Activated CD8-positive, alpha-beta memory T cell treated with anti-CD3 and anti-CD28 coated beads, Interleukin-2, amount 50 U/mL, for 24 hours (primary cell): ENCODE measurements at regions not wholly inside any gene's neighbourhood (a gene's known extent, or its start where the extent isn't known, plus 50 kb on each side); places are given as distances from the start of the nearest gene placed in this dataset.
"Not testable (repeated sequence)": the region's sequence is repeated elsewhere in the genome, so short reads cannot be mapped to it uniquely, and the experiment has no call there.

Experiments
- DNase-seq: peaks from one replicate; pipeline ENCODE4 v3.0.0-alpha.2; 2020; ENCODE audit errors: extremely low read depth

DNA sequence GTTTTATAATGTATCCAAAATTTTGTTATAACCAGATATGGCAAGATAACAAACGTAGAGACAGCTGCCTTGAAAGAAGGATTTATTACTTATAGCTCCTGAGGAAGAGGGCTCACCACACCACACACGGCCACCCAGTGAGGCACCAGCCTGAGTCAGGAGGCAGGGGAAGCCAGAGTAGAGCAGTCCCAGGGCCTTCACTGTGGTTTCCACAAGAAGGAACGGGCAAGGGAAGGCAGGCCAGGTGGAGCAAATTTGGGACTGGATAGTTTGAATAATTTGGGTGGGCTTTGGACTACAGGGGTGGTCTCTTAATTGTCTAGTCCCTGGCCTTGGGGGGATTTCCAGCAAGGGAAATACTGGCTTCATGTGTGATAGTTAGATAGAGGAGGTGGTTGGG, 72.5 kb downstream of the RRAGC start:
- DNase-seq, result no peak

DNA sequence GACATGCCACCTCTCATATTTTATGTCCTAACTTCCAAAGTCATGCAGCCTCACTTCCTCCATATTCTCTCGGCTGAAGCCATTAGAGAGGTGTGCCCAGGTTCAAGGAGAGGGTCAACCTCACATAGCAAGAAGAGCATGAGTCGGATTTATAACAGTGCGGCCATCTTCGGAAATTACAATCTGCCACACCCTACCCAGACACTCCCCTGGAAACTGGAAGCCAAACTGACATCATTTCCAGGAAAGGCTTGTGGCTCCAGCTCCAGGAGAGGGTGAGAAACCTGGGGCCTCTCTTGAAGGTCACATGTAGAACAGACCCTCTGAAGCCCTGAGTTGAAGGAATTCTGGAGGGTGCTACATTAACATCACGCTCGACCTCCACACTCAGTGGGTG, 73.5 kb downstream of the RRAGC start:
- no peak for DNase-seq

DNA sequence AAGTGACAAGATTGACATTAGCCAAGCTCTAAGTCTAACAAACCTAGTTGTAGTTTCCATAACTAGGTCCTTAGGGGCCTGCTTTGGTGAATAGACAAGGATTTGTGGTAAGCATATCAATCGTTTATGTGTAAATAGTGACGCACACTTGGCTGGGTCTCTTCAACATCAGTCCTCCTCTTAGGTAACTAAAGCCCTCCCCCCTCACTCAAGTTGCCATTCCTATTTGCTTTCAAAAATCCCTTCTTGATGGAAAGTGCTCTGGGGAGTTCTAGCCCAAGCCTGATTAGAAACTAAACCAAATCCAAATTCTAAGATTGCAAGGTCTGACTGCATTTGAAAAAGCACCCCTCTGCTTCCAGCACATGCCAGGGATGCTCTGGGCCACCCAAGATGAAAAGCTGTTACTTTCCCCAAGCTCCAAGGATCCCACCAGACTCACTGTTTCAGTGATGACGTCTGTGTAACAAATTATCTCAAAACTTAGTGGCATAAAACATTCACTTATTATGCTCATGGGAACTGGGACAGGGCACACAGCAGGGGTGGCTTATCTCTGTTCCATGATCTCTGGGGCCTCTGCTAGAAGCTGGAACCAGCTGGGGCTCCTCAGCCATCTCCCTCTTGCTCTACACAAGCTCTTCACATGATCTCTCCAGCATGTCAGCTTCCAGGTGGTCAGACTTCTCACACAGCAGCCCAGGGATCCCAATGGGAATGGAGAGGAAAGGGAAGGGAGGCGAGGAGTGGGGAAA, 74.1 kb downstream of the RRAGC start:
- no peak for DNase-seq

DNA sequence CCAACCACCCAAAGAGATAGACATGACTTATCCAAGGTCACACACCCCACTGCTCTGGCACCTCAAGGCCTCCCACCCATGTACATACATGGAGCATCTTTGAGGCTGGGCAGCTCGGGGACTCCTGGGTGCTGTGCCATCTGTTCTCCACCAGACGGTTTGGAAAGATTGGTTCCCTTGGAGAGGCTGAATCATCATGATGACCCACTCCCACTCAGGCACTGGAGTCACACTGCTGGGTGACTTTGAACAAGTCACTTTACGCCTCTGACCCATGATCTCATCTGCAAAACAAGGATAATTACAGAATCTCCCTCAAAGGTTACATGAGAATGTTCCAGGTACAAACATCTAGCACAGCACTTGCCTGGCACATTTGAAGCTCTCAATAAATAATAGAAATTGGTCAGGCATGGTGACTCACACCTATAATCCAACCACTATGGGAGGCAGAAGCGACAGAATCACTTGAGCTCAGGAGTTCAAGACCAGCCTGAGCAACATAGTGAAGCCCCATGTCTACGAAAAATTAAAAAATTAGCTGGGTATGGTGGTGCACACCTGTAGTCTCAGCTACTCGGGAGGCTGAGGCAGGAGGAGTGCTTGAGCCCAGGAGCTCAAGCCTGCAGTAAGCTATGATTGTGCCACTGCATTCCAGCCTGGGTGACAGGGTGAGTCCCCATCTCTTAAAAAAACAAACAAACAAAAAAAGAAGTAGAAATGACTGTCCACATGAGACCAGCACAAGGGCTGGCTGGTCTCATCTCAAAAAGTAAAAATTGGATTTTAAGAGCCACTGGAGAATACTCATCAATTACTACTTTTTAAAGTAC, 74.9 kb downstream of the RRAGC start:
- DNase-seq, result no peak

DNA sequence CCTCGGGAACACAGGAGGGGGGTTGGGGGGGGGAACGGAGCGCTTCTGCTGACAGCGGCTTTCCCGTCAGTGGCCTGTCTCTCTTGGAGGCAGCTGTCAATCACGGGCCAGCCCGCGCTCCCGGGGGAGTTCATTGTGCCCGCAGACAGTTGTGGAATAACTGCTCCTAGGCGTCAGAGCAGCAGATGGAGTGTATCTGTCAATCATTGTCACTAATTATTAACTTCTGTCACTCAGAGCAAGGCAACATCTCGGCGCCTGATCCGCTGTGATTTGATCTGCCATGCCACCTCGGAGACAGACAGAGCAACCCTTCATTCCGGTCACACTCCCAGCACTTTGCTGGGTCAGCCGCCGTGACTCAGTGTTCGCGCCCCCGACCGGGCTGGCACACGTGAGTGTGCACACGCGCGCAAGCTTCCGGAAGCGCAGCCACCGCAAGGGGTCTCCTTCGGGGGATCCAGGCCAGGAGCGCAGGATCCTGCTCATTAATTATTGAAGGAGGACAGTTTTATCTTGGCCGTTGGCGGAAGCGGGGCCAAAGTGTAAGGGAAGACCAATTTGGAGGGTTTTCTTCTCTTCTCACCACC, 75.8 kb downstream of the RRAGC start:
- no peak for DNase-seq

DNA sequence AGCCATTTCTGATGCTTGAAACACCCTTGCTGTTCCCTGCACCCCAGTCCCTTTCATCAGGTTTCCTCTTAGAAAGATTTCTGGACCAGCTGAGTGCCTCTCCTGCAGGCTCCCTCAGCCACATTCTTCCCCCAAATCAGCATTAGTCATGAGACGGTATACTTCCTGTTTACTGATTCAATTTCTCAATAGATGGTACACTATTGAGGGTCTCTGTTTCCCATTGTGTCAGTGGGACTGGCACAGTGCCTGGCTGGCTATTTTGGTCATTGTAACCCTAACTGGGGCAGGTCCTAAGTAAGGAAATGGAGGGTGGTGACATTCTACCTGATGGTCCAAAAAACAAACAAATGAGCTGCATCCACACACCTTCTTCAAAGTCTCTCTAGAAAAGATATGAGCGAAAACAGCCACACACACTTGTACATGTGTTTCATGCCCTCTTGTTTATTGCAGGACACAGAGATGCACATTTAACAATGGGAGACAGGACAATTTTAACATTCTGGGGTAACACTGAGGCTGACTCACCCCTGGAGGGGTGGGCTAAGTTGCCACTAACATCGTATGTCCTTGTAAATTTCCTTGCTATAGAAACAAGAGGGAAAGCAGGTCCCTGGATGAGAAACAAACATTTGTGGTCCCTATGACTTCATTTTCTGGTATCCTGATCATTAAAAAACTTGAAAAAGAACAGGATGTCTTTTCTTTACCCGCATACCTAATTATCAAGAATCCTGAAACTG, 77.5 kb downstream of the RRAGC start:
- no peak for DNase-seq

DNA sequence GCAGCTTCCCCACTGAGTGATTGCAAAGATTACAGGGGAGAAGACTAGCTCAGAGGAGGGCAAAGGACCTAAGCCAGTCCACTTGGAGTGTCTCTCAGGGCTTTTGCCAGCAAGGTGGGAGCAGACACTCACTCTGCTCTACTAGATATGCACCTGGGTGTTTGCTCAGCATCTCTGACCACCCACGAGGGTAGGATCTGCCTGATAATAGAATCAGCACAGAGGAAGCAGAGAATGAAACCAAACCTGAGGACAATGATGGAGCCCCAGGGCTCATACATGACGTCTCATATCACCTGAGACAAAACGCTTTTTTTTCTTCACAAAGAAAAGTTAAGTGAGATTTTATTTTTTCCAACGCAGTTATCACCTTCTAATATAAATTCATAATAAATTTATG, 79.4 kb downstream of the RRAGC start:
- DNase-seq, result no peak

DNA sequence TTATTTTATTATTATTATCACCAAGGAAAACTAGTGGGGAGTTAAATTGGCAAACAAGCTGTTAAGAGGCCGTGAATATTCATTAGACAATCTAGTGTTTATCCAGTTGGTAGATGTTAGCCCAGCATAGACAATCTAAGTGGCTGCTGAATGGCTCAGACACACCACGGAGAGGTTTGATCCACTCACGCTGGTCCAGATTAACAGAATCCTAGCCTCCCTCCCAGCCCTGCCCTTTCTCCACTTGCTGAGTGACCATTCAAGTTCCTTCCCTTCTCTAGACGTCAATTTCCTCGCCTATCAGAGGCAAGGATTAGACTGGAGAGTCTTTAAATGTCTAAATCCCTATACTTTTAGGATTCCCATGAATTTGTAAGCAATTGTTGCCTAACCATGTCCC, 80.1 kb downstream of the RRAGC start:
- no peak for DNase-seq

DNA sequence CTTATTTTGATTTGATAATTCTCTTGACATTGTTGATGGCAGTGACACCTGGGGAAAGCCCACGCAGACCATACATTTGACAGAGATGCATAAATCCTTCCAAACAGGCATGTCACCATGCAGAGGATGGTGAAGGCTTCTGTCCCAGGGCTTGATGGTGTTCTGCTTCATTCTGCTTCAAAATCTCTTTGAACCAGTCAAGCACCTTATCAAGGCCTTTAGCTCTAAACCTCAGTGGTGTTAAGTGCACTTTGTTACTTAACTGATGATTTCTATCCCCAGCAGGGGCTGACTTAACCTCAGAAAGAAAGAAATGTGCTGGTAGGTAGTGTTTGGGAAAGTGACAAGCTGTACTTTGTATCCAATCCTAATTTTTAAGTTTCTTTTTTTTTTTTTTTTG, 81.1 kb downstream of the RRAGC start:
- DNase-seq, result no peak

DNA sequence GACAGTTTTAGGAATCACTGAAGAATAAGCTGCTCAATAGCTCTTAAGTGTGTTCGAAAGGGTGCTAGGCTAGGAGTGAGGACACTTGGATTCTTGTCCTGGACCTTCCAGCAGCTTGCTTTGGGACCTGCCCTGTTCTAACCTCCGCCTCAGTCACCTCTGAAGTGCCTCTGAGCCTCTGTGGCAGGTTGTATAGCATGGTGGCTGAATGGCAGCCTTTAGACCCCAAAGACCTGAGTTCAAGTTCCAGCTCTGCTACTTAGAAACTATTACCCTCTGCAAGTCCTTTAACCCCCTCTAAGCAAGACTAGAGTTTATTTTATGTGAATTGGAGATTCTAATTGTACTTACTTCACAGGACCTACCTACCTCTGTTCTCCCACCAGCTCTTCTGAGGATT, 81.5 kb downstream of the RRAGC start:
- no peak for DNase-seq

DNA sequence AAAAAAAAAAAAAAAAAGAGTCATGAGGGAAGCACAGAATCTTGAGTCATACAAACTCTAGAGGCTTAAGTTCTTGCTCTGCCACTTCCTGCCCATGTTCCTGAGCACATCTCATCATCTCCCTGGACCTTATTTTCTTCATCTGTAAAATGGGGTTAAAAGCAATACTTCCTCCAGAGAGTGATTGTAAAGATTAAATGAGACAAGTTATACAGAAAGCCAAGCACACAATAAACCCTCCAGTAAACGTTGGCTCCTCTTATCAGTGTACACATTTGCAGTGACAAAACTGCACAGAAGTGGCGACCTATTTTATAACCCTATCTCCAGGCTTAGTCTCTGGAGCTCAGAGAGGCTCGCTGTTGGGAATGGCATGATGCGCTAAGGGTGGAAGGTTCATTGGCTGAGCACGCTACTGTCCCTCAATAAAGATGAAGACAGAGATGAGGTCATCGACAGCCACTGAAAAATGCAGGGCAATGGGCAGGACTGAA, 82.1 kb downstream of the RRAGC start:
- DNase-seq, result no peak

DNA sequence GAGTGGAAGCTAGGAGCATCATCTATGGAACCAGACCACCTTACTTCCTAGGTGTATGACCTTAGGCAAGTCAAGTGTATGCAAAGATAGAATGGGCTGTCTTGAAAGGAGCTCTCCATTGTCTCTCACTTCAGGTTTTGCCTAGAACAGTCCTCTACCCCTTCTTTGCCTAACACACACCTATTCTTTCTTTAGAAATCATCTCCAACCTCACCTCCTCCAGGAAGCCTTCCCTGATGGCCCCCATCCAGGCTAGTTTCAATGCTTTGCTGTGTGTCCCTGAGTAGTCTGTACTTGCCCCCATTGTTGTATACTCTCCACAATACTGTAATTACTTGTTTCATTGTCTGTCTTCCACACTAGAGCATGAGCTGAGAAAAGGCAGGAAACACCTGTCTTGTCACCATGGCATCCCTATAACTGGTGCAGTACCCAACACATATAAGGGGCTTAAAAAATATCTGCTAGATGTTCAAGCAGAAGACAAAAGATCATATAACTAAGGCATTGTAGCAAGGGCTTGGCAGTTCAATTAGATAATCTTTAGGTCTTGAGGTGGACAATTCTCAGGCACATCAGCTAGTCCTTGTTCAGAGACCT, 83.0 kb downstream of the RRAGC start:
- no peak for DNase-seq

DNA sequence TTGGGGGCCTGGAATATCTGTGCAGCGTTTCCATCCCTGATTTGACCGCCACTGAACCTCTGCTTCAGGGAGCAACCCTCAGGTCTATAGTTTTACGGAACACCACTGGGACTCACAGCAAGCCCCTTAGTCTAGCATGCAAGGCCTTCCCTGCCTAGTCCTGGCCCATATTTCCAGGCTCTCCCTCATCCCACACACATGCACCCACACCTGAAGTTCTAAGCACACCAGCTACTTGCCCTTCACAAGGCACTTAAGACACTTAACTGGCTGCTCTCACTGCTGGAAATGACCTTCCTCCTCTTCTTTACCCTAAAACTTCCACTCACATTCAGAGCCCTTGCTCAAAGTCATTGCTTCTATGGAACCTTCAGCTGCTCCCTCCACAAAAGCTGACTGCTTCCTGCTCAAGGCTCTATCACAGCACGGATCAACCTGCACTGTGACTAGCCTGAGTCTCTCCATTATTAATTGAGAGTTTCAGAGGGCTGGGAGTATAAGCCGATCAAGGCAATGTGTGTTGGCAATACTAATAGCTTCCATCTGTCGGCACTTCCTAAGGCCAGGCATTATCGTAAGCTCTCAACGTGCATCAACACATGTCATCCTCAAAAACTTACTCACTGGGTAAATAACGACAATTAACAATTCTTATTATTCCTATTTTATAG, 84.3 kb downstream of the RRAGC start:
- no peak for DNase-seq

DNA sequence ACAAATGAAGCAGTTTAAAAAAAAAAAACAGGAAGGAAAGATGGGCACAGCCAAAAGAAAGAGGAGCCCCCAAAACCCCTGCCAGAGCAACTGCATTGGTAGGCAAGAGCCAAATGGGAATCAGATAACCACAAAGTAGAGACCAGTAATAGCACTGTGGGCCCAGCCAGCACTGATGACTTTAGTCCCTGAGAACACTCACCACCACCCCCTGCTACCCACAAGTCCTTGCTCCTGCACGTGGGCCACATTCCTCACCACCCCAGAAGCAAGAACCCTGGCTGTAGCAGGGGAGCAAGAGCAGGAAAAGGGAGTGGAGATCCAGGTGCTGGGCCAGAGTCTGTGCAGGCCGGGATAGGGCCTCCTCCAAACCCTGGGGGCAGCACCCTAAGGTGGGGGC, 86.1 kb downstream of the RRAGC start:
- no peak for DNase-seq

DNA sequence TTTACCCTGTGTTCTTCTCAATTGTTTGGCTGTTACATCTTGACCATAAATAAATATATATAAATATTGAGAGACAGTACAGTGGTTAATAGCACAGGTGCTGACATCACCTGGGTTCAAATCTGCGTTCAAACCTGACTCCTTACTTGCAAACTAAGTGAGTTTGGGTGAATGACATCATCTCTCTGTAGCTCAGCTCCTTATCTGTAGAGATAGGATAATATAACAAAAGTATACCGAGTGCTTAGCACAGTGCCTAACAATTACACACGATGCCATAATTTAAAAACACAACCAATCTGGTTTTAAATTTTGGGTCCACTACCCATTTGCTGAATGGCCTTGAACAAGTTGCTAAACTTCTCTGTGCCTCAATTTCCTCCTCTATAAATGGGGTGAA, 86.6 kb downstream of the RRAGC start:
- no peak for DNase-seq

DNA sequence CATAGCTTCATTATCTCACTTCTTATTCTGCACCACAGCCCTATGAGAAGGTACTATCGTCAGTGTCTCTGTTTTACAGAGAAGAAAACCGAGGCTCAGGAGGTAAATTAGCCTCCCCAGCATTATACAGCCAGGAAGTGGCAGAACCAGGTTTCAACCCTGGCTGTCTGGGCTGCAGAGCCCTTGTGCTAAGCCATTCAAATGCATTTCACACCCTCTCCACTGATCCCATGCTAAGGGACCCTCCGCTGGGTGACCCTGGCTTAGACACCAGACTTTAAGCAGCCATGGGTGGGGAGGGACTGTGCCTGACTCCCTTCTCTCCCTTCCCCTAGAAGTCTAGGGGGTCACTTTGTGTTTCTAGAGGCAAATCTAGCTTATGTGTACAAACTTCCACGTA, 87.5 kb downstream of the RRAGC start:
- no peak for DNase-seq

DNA sequence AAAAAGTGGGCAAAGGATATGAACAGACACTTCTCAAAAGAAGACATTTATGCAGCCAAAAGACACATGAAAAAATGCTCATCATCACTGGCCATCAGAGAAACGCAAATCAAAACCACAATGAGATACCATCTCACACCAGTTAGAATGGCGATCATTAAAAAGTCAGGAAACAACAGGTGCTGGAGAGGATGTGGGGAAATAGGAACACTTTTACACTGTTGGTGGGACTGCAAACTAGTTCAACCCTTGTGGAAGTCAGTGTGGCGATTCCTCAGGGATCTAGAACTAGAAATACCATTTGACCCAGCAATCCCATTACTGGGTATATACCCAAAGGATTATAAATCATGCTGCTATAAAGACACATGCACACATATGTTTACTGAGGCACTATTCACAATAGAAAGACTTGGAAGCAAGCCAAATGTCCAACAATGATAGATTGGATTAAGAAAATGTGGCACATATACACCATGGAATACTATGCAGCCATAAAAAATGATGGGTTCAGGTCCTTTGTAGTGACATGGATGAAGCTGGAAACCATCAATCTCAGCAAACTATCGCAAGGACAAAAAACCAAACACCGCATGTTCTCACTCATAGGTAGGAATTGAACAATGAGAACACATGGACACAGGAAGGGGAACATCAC, 88.9 kb downstream of the RRAGC start:
- not testable (repeated sequence) for DNase-seq

DNA sequence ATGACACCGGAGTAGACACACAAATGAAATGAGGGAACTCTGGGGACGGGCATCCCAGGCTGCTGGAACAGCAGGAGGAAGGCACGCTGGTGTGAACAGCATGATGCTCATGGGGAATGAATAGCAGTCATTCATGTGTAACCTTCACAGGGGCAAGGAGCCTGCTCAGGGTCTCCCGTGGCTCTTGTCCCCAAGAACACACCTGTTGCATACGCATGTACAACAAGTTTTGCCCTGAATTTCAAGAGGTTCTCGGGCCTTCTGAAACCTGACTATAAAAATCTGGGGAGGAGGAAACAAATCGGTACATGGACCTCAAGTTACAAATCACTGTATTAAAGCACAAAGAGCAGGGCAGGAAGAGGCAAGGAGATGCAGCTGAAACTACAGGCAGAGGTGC, 93.4 kb downstream of the RRAGC start:
- DNase-seq, result no peak

DNA sequence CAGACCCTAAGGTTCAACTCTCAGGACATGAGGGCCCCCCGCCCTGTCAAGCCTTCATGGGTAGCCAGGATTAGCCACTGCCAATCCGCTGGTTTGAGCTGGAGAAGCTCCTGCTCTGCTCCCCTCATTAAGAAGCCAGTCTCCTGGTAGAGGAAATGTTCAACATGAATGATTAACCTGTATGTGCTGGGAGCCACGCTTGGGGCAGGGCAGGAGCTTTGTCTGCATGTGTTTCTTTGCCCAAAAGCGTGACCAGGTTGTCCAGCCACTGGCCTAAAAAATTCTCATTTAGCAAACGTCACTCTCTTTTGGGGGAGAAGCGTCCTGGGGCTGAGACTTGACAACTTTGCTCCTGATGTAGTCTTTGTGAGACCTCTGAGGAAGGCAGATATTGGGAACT, 96.5 kb downstream of the RRAGC start:
- no peak for DNase-seq

DNA sequence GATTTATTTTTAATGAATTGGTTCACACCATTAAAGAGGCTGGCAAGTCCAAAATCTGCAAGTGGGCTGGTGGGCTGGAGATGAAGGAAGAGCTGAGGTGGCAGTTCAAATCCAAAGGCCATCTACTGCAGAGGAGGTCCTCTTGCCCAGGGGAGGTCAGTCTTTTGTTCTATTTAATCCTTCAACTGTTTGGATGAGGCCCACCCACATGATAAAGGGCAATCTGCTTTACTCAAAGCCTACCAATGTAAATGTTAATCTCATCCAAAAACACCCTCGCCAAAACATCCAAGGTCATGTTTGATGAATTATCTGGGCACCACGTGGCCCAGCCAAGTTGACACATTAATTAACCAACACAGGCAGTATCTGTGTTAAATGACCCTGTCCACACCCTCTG, 99.0 kb downstream of the RRAGC start:
- no peak for DNase-seq

DNA sequence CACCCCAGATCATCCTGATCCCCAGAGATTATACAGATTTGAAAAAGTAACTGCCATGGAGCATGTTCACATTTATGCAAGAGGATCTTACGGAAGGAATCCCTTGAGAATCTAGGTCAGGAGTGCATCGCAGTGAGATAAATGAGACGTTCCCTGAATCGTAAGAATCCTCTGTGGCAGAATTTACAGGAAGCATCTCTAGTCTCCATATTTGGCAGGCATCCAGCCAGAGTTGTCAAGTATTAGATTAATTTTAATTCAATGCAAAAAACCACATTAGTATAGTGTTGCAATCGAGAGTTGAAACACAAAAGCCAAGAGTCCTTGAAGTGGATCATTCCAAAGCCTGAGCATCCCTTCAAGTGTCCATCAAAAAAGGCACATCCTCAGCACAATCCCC, 100.8 kb downstream of the RRAGC start:
- DNase-seq, result no peak
